Glomerular visceral epithelial cell (primary cell): ENCODE measurements at regions not wholly inside any gene's neighbourhood (a gene's known extent, or its start where the extent isn't known, plus 50 kb on each side); places are given as distances from the start of the nearest gene placed in this dataset.
"Not testable (repeated sequence)": the region's sequence is repeated elsewhere in the genome, so short reads cannot be mapped to it uniquely, and the experiment has no call there.

ENCODE experiments used
- DNase-seq: peaks from one replicate; pipeline ENCODE4 v3.0.0-alpha.2; 2016; ENCODE audit errors: extremely low spot score

DNA sequence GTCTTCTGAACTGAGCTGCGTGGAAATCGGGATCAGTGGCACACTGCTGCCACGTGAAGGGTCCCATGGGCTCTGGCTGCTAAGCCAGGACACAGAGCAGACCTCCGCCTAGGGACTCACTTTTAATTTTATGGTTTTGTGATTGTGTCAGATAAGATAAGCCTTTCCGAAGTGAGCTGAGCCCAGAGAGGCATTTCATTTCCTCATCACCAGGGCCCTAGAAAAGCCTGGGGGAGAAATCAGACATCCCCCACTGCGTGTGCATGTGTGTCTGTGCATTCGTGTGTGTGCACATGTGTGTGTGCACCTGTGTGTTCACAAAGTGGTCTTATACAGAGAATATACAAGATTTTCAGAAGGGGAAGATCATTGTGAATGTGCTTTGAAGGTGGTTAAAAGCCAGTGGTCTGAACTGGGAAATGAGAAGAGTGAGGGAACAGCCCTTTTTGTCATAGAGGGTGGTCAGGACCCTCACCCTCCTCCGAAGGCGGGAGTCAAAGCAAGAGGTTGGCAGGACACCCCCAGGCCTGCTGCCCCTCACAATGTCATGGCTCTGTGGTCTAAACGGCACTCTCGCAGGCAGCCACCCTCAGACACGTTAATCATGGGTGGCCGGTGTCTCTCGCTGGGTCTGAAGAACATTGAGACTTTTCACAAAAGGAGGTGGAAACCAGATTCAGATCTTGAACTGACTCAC lies 176.1 kb upstream of the PFKP start:
- DNase-seq, result no peak

DNA sequence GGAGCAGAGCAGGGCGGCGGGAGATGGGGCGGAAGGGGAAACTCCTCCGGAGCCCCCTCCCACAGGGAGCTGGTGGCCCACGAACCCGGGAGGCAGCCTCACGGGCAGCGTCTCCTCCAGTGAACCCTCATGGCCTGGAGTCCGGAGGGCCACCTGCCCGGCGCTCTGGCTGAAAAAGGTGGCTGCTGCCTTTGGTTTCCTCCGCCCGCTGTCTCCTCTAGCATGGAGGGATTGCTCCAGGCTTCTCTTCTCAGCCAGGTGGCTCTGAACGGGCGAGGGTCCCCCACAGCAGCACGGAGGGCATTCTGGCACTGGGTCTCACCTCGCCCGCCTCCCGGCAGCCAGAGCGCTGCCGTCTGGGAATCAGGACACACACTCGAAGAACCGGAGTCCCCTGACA lies 177.3 kb upstream of the PFKP start:
- DNase-seq, result no peak

DNA sequence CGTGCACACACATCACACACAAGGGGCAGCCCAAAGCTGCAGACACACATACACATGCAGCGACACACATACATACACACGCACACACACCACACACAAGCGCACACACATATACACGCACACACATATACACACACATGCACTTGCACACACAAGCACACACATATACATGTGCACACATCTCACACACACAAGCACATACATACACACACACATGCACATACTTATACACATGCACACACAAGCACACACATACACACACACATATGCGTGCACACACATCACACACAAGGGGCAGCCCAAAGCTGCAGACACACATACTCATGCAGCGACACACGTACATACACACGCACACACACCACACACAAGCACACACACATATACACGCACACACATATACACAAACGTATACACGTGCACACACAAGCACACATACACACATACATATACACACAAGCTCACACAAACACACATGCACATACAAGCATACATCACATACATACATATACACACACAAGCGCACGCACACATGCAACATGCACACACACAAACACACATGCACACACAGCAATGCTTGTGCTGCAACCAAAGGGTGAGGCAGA lies 178.8 kb upstream of the PFKP start:
- DNase-seq, result no peak

DNA sequence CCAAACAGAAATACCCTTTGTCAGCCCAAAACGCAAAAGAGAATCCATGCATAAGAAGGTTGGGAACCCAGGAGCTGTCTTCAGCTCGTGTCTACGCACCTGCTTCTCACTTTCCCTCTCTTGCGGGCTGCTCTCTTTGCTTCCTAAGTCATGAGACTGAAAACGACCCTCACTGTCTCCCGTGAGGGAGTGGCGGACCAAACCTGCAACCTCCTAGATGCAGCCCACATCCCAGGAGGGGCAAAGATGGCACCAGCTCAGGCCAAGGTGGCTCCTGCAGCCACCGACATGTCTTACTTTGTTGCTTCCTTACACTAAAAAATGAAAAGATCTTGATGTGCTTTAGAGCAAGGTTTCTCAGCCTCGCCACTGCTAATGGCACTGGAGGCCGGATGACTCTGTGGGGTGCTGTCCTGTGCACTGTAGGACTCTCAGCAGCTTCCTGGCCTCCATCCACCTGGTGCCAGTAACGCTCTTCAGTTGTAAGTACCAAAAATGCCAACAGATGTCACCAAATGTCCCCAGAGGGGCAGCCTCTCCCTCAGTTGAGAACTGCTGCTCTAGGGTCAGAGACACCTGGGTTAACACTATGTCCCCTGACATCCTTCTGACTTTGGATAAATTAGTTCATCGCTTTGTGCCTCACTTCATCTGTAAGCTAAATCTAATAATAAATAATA lies 179.8 kb upstream of the PFKP start:
- no peak for DNase-seq

DNA sequence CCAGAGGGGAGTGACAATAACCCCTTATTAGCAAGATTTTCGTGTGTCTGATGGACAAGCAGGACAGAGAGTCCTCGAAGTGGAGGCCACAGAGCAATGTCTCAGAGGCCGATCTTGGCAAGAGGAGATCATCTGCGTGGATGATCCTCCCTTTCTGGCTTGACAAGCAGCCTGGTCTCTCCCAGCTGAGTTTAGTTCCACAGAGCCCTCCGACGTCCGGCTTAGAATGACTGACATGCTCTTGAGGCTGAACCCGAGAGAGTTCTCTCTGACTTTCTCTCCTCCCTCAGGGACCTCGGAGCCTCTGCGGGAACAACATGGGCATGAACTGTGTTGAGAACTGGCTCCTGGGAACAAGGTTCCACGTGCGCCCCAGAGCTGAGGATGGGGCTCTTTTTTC lies 180.7 kb upstream of the PFKP start:
- DNase-seq, result no peak

DNA sequence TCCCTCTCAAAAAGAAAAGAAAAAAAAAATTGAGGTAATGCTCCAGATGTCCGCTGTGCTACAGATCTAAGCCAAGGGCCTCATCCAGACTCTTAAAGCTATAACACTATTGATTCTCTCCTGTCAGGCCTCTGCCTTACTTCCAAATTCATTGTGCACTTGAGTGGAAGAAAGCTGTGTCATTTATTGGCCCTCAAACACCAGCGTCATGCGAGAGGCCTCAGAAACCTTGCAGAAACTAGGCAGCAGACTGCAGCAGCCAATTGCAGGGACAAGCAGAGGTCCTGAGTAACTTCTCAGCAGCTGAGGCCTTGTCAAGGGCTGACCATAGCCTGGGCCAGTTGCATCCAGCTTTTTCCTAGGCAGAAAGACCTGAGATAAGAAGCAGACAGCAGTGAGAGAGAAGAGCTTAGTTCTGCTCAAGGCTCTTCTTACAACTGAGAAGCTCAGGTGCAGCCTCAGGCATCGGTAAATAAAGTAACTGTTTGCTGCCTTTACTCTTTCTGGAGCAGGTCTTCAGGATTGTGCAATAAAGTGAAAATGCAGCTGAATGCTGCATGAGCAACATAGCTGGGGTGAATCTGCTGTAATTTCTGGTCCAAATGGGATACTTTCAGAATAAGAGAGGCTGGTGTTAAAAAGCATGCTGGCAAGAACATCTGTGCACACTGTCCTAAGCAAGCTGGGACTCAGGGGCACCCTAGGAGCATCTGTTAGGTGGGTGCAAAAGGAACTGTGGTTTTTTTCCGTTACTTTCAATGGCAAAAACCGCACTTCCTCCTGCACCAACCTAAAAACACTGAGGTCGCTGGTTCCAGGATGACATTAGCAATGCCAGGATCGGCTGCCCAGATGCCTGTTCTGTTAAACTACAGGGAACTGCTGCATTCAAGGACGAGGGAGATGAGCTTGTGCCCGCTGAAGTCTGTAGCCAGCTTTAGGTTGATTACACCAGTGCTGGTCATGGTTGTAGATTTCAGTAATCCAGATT lies 181.8 kb upstream of the PFKP start:
- DNase-seq, result no peak

DNA sequence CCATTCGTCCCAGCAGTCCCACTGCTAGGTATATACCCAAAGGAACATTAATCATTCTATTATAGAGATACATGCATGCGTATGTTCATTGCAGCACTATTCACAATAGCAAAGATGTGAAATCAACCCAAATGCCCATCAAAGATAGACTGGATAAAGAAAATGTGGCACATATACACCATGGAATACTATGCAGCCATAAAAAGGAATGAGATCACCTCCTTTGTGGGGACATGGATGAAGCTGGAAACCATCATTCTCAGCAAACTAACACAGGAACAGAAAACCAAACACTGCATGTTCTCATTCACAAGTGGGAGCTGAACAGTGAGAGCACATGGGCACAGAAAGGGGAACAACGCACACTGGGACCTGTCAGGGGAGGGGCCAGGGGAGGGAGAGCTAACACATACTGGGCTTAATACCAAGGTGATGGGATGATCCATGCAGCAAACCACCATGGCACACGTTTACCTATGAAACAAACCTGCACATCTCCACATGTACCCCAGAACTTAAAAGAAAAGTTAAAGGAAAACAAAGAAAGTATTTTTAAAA lies 183.3 kb upstream of the PFKP start:
- DNase-seq, result not testable (repeated sequence)

DNA sequence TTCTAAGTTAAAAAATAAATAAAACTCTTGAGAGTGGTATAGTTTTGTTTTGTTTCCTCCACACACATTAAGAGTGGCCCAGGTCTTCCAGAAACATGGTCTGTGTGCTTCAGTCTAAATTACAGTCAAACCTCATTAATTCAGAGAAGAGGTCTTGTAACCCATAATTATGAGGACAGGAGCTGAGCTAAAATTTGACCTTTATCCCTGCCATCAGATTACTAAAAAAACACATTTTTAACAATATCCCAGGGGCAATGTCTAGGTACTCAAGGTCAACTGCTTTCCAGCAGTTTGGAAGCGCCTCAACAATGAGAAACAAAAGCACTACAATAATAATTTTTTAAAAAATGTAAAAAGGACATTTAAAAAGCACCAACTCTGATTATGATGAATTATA lies 184.1 kb upstream of the PFKP start:
- no peak for DNase-seq

DNA sequence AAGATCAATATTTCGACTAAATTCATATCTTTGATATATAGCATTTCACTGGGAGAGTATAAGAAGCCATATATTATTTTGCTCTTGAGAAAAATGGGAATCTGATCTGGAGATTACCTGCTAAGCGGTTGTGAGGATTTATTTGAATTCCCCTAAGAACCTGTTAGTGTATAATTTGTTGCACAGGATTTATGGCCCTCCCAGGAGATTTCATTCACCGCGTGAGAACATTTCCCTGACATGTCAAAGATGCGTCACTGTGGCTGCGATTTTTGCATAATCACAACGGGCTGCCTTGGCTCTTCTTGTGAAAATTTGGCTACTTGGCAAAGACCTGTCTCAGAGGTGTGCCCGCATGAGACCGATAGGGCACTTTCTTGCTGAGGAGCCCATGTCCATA lies 184.7 kb upstream of the PFKP start:
- DNase-seq, result no peak

DNA sequence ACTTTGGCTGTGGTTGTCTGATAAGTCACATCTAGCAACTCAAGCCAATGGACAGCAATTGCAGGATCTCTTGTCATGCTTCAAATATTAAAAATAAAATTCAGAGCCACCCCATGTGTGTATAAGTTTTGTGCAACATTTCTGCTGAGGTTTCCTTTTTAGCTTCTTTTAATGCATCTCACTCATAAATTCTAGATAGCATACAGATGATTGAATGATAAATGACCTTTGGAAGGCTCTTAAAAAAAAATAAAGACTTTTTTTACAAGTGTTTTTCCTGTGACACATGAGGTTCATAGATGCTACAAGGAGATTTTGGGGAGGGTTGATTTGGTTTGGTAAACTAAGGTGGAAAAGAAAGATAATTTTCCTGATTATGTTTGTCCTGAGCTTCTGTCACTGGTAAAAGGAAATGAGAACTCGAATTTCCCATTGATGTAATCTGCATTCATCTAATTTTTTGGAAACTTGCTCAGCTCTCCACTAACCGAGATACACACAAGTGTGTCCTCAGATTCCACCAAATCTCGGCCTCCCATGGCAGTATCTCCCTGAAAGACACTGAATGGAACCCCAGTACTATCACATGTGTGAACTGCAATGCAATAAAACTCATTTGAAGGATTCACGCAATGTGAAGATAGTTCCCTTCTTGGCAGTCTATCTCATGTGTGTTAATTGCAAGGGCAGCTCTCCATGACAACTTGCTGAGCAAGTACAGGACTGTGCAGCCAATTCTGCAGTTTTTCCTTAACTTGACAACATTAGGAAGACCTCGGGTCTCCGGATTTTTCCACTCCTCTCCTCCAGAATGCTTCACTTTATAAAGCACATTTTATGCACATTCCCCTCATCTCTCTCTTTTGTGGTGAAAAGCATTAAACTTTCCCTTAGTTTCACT lies 185.4 kb upstream of the PFKP start:
- DNase-seq, result no peak

DNA sequence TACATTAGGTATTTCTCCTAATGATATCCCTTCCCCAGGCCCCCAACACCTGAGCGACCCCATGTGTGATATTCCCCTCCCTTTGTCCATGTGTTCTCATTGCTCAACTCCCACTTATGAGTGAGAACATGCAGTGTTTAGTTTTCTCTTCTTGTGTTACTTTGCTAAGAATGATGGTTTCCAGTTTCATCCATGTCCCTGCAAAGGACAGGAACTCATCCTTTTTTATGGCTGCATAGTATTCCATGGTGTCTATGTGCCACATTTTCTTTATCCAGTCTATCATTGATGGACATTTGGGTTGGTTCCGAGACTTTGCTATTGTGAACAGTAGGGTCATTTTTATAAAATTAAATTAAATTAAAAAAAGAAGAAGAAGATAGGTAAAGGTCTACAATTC lies 187.3 kb upstream of the PFKP start:
- DNase-seq, result not testable (repeated sequence)

DNA sequence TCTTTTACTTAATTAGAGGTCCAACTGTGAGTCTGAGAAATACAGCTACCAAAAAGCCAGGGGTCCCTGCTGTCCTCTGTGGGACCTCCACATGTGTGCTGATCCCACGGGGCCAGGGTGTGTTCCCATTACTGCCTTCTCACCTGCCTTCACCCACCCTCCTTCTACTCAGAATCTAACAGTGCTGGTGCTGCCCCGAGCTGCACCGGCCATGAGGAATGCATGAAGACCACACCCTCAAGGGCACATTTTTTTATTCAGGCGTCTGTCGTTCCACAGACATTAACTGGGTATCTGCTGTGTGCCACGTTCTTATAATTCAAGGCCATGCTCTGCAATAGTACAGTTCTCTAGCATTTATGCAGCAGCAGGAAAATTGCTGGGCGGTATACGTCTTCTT lies 188.5 kb upstream of the PFKP start:
- DNase-seq, result no peak

DNA sequence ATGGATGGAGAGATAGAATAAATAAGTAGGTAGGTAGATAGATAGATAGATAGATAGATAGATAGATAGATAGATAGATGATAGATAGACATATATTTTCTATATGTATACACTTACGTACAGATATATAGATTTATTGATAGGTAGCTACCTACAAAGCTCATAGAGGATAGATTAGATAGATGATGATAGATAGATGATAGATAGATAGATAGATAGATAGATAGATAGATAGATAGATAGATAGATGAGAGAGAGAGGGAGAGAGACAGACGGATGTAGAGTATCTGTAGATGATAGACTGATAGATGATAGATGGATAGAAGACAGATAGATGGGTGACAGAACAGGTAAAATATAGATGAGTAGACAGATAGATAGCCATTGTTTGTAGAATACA lies 191.3 kb upstream of the PFKP start:
- no peak for DNase-seq

DNA sequence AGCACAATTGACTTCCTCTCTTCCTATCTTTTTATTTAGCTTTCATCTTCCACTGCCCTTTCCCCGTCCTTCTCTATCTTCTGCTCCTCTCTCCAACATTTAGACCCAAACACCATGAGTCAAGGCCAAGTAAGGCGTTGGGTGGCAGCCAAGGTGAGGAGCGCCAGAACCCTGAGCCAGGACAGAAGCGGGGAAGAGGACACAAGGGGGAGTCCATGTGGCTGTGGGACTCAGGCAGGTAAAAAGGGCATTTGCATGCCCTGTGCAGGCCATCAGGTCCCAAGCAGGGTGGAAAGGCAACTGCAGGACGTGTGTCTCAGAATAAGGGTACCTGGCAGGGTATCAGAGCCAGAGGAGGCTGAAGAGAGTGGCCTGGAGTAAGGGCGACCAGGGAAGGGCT lies 192.4 kb upstream of the PFKP start:
- DNase-seq, result no peak

DNA sequence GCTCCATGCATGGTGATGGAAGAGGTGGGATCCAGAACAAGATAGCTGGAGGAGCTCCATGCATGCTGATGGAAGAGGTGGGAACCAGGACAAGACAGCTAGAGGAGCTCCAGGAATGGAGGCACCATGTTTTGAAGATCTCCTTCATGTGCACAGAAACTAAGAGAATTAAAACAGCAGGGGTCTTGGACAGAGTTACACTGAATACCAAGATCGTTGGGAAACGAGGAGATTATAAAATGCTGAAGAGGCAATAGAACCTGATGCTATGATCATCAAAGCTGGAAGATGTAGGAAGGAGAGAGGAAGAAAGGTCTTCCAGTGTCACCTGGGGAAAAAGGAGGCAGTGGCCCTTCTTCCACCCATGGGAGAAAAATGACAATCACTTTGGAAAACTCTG lies 193.6 kb upstream of the PFKP start:
- no peak for DNase-seq

DNA sequence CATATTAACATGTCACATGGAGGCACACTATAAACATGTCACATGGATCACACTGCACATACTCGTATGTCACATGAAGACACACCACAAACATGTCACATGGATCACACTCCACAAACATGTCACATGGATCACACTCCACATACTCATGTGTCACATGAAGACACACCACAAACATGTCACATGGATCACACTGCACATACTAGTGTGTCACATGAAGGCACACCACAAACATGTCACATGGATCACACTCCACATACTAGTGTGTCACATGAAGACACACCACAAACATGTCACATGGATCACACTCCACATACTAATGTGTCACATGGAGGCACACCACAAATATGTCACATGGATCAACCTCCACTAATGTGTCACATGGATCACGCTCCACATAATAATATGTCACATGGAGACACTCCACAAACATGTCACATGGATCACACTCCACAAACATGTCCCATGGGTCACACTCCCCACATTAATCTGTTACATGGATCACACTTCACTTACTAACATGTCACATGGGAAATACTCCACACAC lies 195.6 kb upstream of the PFKP start:
- no peak for DNase-seq

DNA sequence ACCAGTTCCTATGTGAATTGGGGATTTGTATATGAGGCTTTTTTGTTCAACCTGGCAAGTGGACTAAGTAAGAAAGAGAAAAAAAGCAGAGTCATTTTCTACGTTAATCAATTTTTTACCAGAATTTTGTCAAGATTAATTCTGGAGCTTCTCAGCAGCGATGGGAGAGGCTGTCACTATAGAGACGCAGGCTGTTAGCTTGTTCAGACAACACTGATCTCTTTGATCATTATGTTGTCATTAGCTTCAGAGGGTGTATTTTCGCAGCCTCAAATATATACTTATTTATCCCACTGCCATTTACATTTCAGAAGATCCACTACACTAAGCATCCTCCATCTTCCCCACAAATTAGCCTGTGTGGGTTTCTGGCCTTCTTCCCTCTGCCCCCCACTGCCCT lies 196.7 kb upstream of the PFKP start:
- DNase-seq, result no peak

DNA sequence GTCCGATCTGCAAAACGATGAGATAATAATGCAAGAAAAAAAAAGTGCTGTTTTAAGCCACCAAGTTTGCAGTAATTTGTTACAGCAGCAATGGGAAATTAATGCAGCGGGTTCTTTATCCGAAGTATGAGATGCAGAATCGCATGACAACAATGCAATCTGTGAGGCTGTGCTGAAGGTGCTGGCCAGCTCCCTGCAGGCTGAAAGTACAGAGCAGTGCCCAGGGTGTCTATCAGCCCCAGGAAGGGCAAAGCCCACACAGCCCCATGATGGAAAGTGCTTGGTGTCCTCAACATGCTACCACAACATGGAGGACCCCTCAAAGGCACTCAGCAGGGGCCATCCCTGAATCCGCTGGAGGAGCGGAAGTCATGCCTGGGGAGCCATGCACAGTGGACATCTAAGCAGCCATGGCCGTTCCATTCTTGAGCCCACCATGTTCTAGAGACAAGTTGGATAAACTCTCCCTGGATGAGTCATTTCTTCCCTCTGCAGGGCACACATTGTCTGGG lies 199.5 kb upstream of the PFKP start:
- no peak for DNase-seq

DNA sequence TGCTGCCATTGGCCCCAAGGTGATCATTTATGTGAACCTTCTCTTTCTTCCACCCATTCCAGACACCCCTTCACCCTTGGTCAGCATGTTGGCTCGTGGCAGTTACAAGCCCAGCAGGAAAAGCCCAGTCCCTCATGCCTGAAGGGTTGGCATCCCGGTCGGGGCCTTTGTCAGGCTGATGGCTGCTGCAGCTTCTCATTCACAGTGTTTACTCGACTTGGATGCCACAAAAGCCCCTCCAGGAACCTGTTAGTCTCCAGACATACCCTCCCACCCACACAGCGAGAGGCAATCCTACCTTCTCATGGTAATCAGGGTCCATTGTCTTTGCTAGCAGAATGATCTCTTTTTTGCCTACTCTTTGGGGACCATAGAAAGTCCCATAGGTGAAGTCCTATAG lies 200.8 kb upstream of the PFKP start:
- no peak for DNase-seq

DNA sequence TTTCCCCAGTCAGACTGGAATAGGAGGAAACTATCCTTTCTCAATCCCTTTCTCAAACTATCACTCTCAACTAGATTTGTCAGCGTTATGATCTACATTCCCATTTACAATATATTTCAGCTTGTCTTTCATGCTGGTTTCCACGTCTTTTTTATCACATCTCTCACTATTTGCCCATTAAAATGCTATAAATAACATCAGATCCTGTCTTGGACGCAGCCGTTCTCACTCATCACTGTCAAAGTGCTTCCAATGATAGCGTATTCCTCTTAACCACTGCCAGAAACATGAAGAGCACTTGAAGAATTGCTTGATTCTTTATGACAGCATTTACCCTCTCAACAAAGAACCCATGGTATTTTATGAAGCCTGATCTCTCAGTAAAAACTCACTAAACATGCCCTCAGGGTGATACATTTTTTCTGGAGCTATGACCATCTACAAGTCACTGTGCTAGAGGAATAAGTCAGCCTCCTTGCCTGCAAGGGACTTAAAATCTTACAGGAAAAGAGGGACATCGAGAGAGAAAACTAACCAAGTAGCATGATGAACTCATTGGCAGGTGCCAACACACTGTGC lies 205.6 kb upstream of the PFKP start:
- no peak for DNase-seq
